Gastroesophageal sphincter (tissue), 4 donors: ENCODE measurements at regions not wholly inside any gene's neighbourhood (a gene's known extent, or its start where the extent isn't known, plus 50 kb on each side); places are given as distances from the start of the nearest gene placed in this dataset.

Experiments
- ATAC-seq: fragments of 150-250 bp; one replicate; pipeline ENCODE4 v1.9.1; 2016; ENCODE audit warnings: mild to moderate bottlenecking, moderate library complexity
- H3K27ac ChIP-seq, 4 donors: fragments of 200-600 bp; sonication (generic) in 3 of 4; 1 replicate in 3 of 4; 2 replicates in 1 of 4; pipeline ENCODE4 v1.5.1; 2016 to 2019
- H3K27me3 ChIP-seq: fragments of 200-600 bp; sonication (generic); one replicate; pipeline ENCODE4 v1.5.1; 2019
- H3K36me3 ChIP-seq, 2 donors: fragments of 200-600 bp; sonication (generic); one replicate each; pipeline ENCODE4 v1.5.1; 2019; ENCODE audit warnings: control low read depth in 1 of 2
- H3K4me1 ChIP-seq, 3 donors: fragments of 200-600 bp; sonication (generic); 1 replicate in 2 of 3; 2 replicates in 1 of 3; pipeline ENCODE4 v1.5.1; 2016 to 2019; ENCODE audit warnings: control low read depth in 2 of 3
- H3K4me3 ChIP-seq, 2 donors: fragments of 200-600 bp; sonication (generic); one replicate each; pipeline ENCODE4 v1.5.1; 2019; ENCODE audit warnings: mild to moderate bottlenecking in 1 of 2, moderate library complexity in 1 of 2
- H3K9me3 ChIP-seq, 3 donors: fragments of 200-600 bp; sonication (generic); one replicate each; pipeline ENCODE4 v1.5.1; 2017 to 2019; ENCODE audit warnings: control low read depth in 2 of 3
- EP300 ChIP-seq: sonication (generic); formaldehyde crosslinking; IDR thresholded peaks from one replicate; pipeline ENCODE4 v1.6.1; 2017; ENCODE audit warnings: antibody characterized with exemption, mild to moderate bottlenecking
- POLR2A ChIP-seq, 2 donors: fragments of 450-650 bp; IDR thresholded peaks; one replicate each; pipeline ENCODE4 v1.6.1; 2017; ENCODE audit warnings: antibody characterized with exemption in 2 of 2, mild to moderate bottlenecking in 2 of 2, moderate library complexity in 1 of 2
- POLR2AphosphoS5 ChIP-seq: sonication (generic); formaldehyde crosslinking; IDR thresholded peaks from one replicate; pipeline ENCODE4 v1.6.1; 2017; ENCODE audit warnings: antibody characterized with exemption
- WGBS, 2 donors: methylation state at CpG; one replicate each; pipeline ENCODE4 v1.1.5; 2018; ENCODE audit warnings: low coverage in 1 of 2; 5-methylcytosine and 5-hydroxymethylcytosine counted together
- TF ChIP-seq, protein P1 (sequence below), 4 experiments: fragments of 200-600 bp in 2 of 4; fragments of 450-650 bp in 2 of 4; sonication (generic) in 1 of 4; IDR thresholded peaks; one replicate each; pipeline ENCODE4 v1.5.1; 2017 to 2019; ENCODE audit warnings: antibody characterized with exemption in 4 of 4, mild to moderate bottlenecking in 2 of 4, moderate library complexity in 2 of 4

DNA sequence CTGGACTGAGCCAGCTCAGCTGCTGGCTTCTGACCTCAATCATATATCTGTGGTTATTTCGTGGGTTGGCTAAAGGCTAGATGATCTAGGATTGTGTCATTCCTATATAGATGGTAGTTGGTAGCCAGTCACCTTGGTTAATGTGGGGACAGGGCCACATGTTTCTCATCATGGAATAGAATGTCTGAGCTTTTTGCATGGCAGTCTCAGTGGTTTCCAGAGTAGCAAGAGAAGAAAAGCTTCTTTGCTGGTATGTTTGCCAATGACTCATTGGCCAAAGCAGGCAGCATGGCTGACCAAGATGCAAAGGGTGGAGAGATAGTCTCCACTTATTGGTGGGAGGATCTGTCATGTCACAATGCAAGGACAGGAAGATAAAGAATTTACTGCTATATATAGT is 746.4 kb upstream of the FLRT2 start:
- Histone ChIP-seq H3K36me3 (no peaks in the 10 kb centered on the region), H3K4me1 (no peaks in the 10 kb centered on the region), H3K27me3 (no peaks in the 10 kb centered on the region), H3K9me3 (no peaks in the 10 kb centered on the region), H3K4me3 (no peak overlapping the region), H3K27ac (no peak overlapping the region)
- TF ChIP-seq POLR2A (IDR thresholded peaks at IDR 0.05) = no peak
- TF ChIP-seq, protein P1, sequence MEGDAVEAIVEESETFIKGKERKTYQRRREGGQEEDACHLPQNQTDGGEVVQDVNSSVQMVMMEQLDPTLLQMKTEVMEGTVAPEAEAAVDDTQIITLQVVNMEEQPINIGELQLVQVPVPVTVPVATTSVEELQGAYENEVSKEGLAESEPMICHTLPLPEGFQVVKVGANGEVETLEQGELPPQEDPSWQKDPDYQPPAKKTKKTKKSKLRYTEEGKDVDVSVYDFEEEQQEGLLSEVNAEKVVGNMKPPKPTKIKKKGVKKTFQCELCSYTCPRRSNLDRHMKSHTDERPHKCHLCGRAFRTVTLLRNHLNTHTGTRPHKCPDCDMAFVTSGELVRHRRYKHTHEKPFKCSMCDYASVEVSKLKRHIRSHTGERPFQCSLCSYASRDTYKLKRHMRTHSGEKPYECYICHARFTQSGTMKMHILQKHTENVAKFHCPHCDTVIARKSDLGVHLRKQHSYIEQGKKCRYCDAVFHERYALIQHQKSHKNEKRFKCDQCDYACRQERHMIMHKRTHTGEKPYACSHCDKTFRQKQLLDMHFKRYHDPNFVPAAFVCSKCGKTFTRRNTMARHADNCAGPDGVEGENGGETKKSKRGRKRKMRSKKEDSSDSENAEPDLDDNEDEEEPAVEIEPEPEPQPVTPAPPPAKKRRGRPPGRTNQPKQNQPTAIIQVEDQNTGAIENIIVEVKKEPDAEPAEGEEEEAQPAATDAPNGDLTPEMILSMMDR (IDR thresholded peaks at IDR 0.05) = no peak
- TF ChIP-seq POLR2AphosphoS5 = no peak
- no peak for TF ChIP-seq EP300
- ATAC-seq = no peak
- whole genome bisulfite sequencing, 2 donors = 90% methylated on average over 1 of the region's 1 CpG; no CpG with 5 or more reads in 1 of the 2 donors

DNA sequence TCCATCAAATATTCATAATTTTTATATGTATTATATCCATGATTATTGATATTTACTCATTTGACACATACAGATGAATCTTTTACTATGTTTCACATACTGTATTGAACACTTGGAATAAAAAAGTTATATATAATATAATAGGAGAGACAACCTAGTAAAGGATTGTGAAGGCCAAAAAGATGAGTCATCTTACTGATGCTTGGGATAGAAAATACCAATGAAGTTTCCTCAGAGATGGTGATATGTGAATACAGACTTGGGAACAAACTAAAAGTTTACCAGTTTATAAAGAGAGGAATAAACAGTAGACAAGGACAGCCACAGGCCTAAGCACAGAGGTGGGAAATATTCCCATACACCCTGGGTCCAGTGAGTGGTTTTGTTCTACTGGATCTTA is 743.9 kb upstream of the FLRT2 start:
- no peaks in the 10 kb centered on the region for H3K9me3 ChIP-seq
- no peak for ATAC-seq
- no peak overlapping the region for H3K27ac ChIP-seq
- TF ChIP-seq, protein P1 (IDR thresholded peaks at IDR 0.05) = no peak
- TF ChIP-seq POLR2A (IDR thresholded peaks at IDR 0.05) (no peak), POLR2AphosphoS5 (no peak), EP300 (no peak)
- H3K36me3 ChIP-seq = no peaks in the 10 kb centered on the region
- no peaks in the 10 kb centered on the region for H3K27me3 ChIP-seq
- no peak overlapping the region for H3K4me3 ChIP-seq
- no peaks in the 10 kb centered on the region for H3K4me1 ChIP-seq

DNA sequence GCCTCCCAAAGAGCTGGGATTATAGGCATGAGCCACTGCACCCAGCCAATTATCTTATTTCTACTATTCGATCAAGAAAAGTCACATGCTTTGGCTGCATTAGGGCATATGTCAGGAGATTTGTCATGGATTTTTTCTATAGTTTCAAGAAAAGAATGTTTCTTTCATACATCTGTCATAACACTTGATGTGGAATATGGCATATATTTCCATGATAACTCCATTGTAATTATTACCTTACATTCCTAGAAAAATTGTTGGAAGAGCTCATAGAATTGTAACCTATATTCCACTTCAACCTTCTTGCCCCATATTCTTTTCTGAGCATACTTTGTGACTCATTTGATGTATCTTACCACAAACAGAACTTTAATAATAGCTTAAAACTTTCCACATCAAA is 740.9 kb upstream of the FLRT2 start:
- ATAC-seq = no peak
- Histone ChIP-seq H3K36me3 (no peaks in the 10 kb centered on the region), H3K4me3 (no peak overlapping the region), H3K27me3 (no peaks in the 10 kb centered on the region), H3K27ac (no peak overlapping the region), H3K9me3 (no peaks in the 10 kb centered on the region), H3K4me1 (no peaks in the 10 kb centered on the region)
- 73% methylated on average over 1 of the region's 1 CpG; no CpG with 5 or more reads in 1 of the 2 donors for WGBS, 2 donors
- TF ChIP-seq EP300 = no peak
- TF ChIP-seq, protein P1 (IDR thresholded peaks at IDR 0.05) = no peak
- no peak for TF ChIP-seq POLR2A (IDR thresholded peaks at IDR 0.05)
- no peak for TF ChIP-seq POLR2AphosphoS5

DNA sequence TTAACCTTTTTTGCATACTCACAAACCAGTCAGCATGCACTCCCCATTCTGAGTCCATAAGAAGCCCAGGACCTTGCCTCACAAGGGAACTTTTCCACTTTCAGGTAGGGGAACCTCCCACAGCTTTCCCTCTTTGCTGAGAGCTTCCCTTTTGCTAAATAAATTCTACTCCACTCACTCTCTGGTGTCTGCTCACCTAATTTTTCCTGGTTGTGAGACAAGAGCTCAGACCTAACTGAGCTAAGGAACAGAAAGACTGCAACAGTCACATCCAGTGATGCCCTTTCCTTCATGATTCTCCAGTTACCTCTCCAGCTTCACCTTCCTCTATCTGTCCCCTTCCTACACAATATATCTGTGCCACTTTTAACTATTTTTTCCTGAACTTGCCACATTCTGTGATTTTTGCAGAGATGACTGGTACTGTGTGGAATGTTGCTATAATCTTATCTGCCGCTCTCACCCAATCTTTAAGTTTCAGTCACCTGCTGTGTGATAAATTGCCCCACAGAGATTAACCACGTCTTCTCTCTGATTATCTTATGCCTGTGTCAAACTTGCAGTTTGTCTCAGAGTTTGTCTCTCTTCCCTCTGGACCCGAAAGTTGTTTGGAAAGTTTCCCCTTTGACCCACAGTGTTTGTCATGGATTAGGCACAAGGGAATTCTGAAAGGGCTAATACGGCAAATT is 737.1 kb upstream of the FLRT2 start:
- H3K27ac ChIP-seq = no peak overlapping the region
- no peaks in the 10 kb centered on the region for H3K4me1 ChIP-seq
- no peaks in the 10 kb centered on the region for H3K27me3 ChIP-seq
- H3K9me3 ChIP-seq = no peaks in the 10 kb centered on the region
- no peak overlapping the region for H3K4me3 ChIP-seq
- 75 to 81% methylated on average over 3 to 4 of the region's 4 CpGs for WGBS, 2 donors
- no peaks in the 10 kb centered on the region for H3K36me3 ChIP-seq
- no peak for ATAC-seq
- TF ChIP-seq EP300 (no peak), POLR2AphosphoS5 (no peak), POLR2A (IDR thresholded peaks at IDR 0.05) (no peak)
- TF ChIP-seq, protein P1 (IDR thresholded peaks at IDR 0.05) = no peak

DNA sequence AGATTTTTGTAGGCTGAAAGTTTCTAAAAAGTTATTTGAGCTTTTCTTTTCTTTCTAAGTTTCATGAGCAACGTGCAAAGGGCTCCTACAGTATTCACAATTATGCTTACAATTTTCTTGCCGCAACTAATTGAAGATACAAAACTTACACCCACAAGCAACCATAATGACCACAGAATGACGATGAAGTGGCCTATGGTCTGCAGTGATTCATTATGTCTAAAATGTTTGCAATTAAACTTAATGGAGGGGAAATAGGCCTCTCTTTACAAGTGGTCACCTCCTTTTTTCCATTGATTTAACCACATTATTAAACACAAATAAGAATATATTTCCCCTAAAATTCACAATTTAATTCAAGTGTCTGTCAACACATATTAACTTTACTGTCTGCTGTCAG is 732.6 kb upstream of the FLRT2 start:
- ATAC-seq = no peak
- no peaks in the 10 kb centered on the region for H3K4me1 ChIP-seq
- WGBS, 2 donors = 92 to 96% methylated on average over 3 of the region's 3 CpGs
- no peaks in the 10 kb centered on the region for H3K9me3 ChIP-seq
- H3K36me3 ChIP-seq = no peaks in the 10 kb centered on the region
- H3K4me3 ChIP-seq = no peak overlapping the region
- no peaks in the 10 kb centered on the region for H3K27me3 ChIP-seq
- H3K27ac ChIP-seq = no peak overlapping the region
- TF ChIP-seq, protein P1 (IDR thresholded peaks at IDR 0.05) = no peak
- TF ChIP-seq POLR2AphosphoS5 (no peak), POLR2A (IDR thresholded peaks at IDR 0.05) (no peak), EP300 (no peak)
